ENCODE measurements at regions not wholly inside any gene's neighbourhood (a gene's known extent, or its start where the extent isn't known, plus 50 kb on each side); places are given as distances from the start of the nearest gene placed in this dataset.

GRCh38 chr13:97130190-97130589 is 91.9 kb upstream of the MBNL2 start:
- TF ChIP-seq EZH2phosphoT487 (IDR thresholded peaks at IDR 0.05; ENCODE audit: borderline replicate concordance, low read length) (no peak), CTCF (conservative IDR thresholded peaks at IDR 0.05; ENCODE audit: low read depth, low read length) (no peak), EZH2 (IDR thresholded peaks at IDR 0.05; ENCODE audit: low read length, unreplicated experiment) (no peak)

Data from PC-3 (cell line).